Astrocyte of the cerebellum (primary cell): ENCODE measurements at regions not wholly inside any gene's neighbourhood (a gene's known extent, or its start where the extent isn't known, plus 50 kb on each side); places are given as distances from the start of the nearest gene placed in this dataset.

Source experiments
- DNase-seq: peaks from one replicate; pipeline ENCODE4 v3.0.0-alpha.2; 2011; ENCODE audit warnings: low read depth
- H3K4me3 ChIP-seq: 2 replicates; pipeline ENCODE4 v1.5.1; 2011; ENCODE audit warnings: mild to moderate bottlenecking, low read depth, low read length, moderate library complexity
- in situ Hi-C: cut with HindIII; loops from 2 replicates; pipeline ENCODE4 v1.10.0; 2017; ENCODE audit warnings: low sequenced_read_pairs
- TF ChIP-seq, protein P1 (sequence below): IDR thresholded peaks from 2 replicates; pipeline ENCODE4 v1.5.1; 2012; ENCODE audit warnings: low read length, low read depth, moderate library complexity, mild to moderate bottlenecking; ENCODE audit errors: missing control alignments

GRCh38 chr12:59075141-59075540, 154.8 kb upstream of the LRIG3 start:
- no peak overlapping the region for H3K4me3 ChIP-seq
- in situ Hi-C loops: loop anchor here (25.0 kb wide), 1 partner anchor 538 kb away; no protein-coding TSS in a partner anchor
- TF ChIP-seq, protein P1, sequence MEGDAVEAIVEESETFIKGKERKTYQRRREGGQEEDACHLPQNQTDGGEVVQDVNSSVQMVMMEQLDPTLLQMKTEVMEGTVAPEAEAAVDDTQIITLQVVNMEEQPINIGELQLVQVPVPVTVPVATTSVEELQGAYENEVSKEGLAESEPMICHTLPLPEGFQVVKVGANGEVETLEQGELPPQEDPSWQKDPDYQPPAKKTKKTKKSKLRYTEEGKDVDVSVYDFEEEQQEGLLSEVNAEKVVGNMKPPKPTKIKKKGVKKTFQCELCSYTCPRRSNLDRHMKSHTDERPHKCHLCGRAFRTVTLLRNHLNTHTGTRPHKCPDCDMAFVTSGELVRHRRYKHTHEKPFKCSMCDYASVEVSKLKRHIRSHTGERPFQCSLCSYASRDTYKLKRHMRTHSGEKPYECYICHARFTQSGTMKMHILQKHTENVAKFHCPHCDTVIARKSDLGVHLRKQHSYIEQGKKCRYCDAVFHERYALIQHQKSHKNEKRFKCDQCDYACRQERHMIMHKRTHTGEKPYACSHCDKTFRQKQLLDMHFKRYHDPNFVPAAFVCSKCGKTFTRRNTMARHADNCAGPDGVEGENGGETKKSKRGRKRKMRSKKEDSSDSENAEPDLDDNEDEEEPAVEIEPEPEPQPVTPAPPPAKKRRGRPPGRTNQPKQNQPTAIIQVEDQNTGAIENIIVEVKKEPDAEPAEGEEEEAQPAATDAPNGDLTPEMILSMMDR: no peak
- DNase-seq: no peak

- no peak for DNase-seq
- no peak overlapping the region for H3K4me3 ChIP-seq
- TF ChIP-seq, protein P1: no peak
- in situ Hi-C loops: no loop called here
Observed at GRCh38 chr12:59070322-59070933, 150.1 kb upstream of the LRIG3 start.

GRCh38 chr12:59069516-59069915, 149.2 kb upstream of the LRIG3 start:
- in situ Hi-C loops: no loop called here
- TF ChIP-seq, protein P1: no peak
- no peak overlapping the region for H3K4me3 ChIP-seq
- no peak for DNase-seq

- H3K4me3 ChIP-seq: no peak overlapping the region
- DNase-seq: no peak
- TF ChIP-seq, protein P1: no peak
- in situ Hi-C loops: no loop called here
Observed at GRCh38 chr12:59068436-59068835, 148.1 kb upstream of the LRIG3 start.

GRCh38 chr12:59067083-59067482, 146.8 kb upstream of the LRIG3 start:
- peak; percentile 40 for DNase-seq
- TF ChIP-seq, protein P1: no peak
- no peak overlapping the region for H3K4me3 ChIP-seq
- in situ Hi-C loops: no loop called here

DNA sequence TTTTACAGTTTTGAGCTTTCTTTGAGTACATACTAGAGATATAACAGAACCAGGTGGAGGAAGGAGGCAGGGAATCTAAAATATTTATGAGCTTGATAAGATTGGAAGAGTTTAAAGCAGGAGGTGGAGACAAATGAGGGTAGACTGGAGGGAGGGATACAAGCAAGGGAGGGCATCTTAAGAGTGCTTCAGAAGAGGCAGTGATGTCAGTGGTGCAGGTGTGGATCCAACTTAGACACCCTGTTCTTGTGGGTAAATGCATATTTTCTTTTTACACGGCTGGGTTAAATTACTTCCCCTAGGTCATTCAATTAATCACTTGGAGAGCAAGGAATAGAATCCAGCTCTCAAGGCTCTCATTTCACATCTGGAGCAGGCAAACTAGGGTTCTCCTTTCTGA, 146.1 kb upstream of the LRIG3 start:
- in situ Hi-C loops: no loop called here
- TF ChIP-seq, protein P1: no peak
- no peak for DNase-seq
- no peak overlapping the region for H3K4me3 ChIP-seq
